ENCODE measurements at regions not wholly inside any gene's neighbourhood (a gene's known extent, or its start where the extent isn't known, plus 50 kb on each side); places are given as distances from the start of the nearest gene placed in this dataset.

DNA sequence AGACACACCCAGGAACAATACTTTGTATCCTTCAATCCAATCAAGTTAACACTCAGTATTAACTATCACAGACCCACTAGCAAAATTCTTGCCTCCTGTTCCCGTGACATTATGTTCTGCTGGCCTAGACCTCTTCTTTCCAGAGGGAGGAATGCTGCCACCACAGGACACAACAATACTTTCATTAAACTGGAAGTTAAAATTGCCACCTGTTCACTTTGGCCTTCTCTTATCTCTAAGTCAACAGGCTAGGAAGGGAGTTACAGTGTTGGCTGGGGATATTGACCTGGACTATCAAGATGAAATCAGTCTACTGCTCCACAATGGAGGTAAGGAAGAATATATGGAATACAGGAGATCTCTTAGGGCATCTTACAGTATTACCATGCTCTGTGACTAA is 1000.4 kb upstream of the GBE1 start:
- Mint-ChIP-seq H3K4me3 (ENCODE audit: unreplicated experiment) (no peak overlapping the region), H3K27me3 (ENCODE audit: low read depth) (no peaks in the 10 kb centered on the region), H3K27ac (ENCODE audit: unreplicated experiment) (no peak overlapping the region), H3K36me3 (ENCODE audit: low read depth) (no peaks in the 10 kb centered on the region), H3K9me3 (ENCODE audit: low read depth) (no peaks in the 10 kb centered on the region), H3K4me1 (ENCODE audit: low read depth) (no peaks in the 10 kb centered on the region)
- DNase-seq (ENCODE audit: low spot score) = no peak
- TF ChIP-seq, protein P1, sequence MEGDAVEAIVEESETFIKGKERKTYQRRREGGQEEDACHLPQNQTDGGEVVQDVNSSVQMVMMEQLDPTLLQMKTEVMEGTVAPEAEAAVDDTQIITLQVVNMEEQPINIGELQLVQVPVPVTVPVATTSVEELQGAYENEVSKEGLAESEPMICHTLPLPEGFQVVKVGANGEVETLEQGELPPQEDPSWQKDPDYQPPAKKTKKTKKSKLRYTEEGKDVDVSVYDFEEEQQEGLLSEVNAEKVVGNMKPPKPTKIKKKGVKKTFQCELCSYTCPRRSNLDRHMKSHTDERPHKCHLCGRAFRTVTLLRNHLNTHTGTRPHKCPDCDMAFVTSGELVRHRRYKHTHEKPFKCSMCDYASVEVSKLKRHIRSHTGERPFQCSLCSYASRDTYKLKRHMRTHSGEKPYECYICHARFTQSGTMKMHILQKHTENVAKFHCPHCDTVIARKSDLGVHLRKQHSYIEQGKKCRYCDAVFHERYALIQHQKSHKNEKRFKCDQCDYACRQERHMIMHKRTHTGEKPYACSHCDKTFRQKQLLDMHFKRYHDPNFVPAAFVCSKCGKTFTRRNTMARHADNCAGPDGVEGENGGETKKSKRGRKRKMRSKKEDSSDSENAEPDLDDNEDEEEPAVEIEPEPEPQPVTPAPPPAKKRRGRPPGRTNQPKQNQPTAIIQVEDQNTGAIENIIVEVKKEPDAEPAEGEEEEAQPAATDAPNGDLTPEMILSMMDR (IDR thresholded peaks at IDR 0.05) = no peak

GRCh38 chr3:82745544-82745943 is 984.1 kb upstream of the GBE1 start:
- DNase-seq (ENCODE audit: low spot score) = no peak
- no peak overlapping the region for H3K4me3 Mint-ChIP-seq (ENCODE audit: unreplicated experiment)
- no peak overlapping the region for H3K27ac Mint-ChIP-seq (ENCODE audit: unreplicated experiment)
- peaks cover 2% of the 10 kb centered on the region for H3K36me3 Mint-ChIP-seq (ENCODE audit: low read depth)
- H3K27me3 Mint-ChIP-seq (ENCODE audit: low read depth) = no peaks in the 10 kb centered on the region
- H3K4me1 Mint-ChIP-seq (ENCODE audit: low read depth) = peaks cover 4% of the 10 kb centered on the region
- TF ChIP-seq, protein P1 (IDR thresholded peaks at IDR 0.05) = no peak
- peaks cover 13% of the 10 kb centered on the region for H3K9me3 Mint-ChIP-seq (ENCODE audit: low read depth)

DNA sequence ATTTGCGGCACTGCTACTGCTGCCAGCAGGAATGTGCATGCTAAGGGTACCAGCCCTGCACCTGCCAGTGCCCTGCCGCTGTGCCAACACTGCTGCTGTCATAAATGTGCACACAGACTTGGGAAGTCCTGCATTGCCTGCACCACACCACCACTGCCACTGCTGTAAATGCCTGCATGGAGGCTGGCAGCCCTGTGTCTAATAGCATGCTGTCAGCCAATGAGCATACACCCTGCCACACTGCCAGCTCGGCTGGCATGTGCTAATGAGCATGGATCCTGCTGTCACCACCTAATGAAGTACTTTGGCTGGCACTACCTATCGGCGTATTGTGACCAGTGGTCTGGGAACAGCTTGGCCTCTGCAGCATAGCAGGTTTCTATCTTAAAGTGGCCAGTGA is 981.8 kb upstream of the GBE1 start:
- H3K27me3 Mint-ChIP-seq (ENCODE audit: low read depth) = no peaks in the 10 kb centered on the region
- H3K4me3 Mint-ChIP-seq (ENCODE audit: unreplicated experiment) = no peak overlapping the region
- DNase-seq (ENCODE audit: low spot score) = no peak
- peaks cover 8% of the 10 kb centered on the region for H3K4me1 Mint-ChIP-seq (ENCODE audit: low read depth)
- H3K27ac Mint-ChIP-seq (ENCODE audit: unreplicated experiment) = no peak overlapping the region
- TF ChIP-seq, protein P1 (IDR thresholded peaks at IDR 0.05) = no peak
- peaks cover 8% of the 10 kb centered on the region for H3K9me3 Mint-ChIP-seq (ENCODE audit: low read depth)
- peaks cover 2% of the 10 kb centered on the region for H3K36me3 Mint-ChIP-seq (ENCODE audit: low read depth)

GRCh38 chr3:82741346-82741745 is 979.9 kb upstream of the GBE1 start:
- Mint-ChIP-seq H3K4me1 (ENCODE audit: low read depth) (peaks cover 8% of the 10 kb centered on the region), H3K36me3 (ENCODE audit: low read depth) (no peaks in the 10 kb centered on the region), H3K27me3 (ENCODE audit: low read depth) (no peaks in the 10 kb centered on the region), H3K4me3 (ENCODE audit: unreplicated experiment) (no peak overlapping the region), H3K9me3 (ENCODE audit: low read depth) (no peaks in the 10 kb centered on the region), H3K27ac (ENCODE audit: unreplicated experiment) (no peak overlapping the region)
- no peak for DNase-seq (ENCODE audit: low spot score)
- TF ChIP-seq, protein P1 (IDR thresholded peaks at IDR 0.05) = no peak

GRCh38 chr3:82739390-82739789 is 977.9 kb upstream of the GBE1 start:
- peaks cover 4% of the 10 kb centered on the region for H3K4me1 Mint-ChIP-seq (ENCODE audit: low read depth)
- H3K27ac Mint-ChIP-seq (ENCODE audit: unreplicated experiment) = no peak overlapping the region
- no peaks in the 10 kb centered on the region for H3K36me3 Mint-ChIP-seq (ENCODE audit: low read depth)
- no peak for DNase-seq (ENCODE audit: low spot score)
- TF ChIP-seq, protein P1 (IDR thresholded peaks at IDR 0.05) = no peak
- no peaks in the 10 kb centered on the region for H3K27me3 Mint-ChIP-seq (ENCODE audit: low read depth)
- H3K9me3 Mint-ChIP-seq (ENCODE audit: low read depth) = no peaks in the 10 kb centered on the region
- no peak overlapping the region for H3K4me3 Mint-ChIP-seq (ENCODE audit: unreplicated experiment)
